A549 (cell line): ENCODE measurements at regions not wholly inside any gene's neighbourhood (a gene's known extent, or its start where the extent isn't known, plus 50 kb on each side); places are given as distances from the start of the nearest gene placed in this dataset.

Experiments
- ATAC-seq, 2 experiments: fragments of 200-7000 bp in 1 of 2; fragments of >200 bp in 1 of 2; cut with Nextera tagmentation in 1 of 2; cut with Tn5 transposase in 1 of 2; 3 replicates each; pipeline versions ENCODE4 v1.8.0 to v1.9.1; 2018 to 2020; ENCODE audit warnings: mild to moderate bottlenecking in 1 of 2, moderate library complexity in 1 of 2
- CTCF ChIA-PET: fragments of 300-600 bp; sonication (Branson Sonifier 250); formaldehyde crosslinking; extraction: SDS; loops from one replicate; lab custom pipeline; 2021; ENCODE audit warnings: antibody characterized with exemption, inconsistent platforms; lab: Yijun Ruan, JAX
- POLR2A ChIA-PET: fragments of 350-600 bp; formaldehyde crosslinking; extraction: SDS; loops from one replicate; lab custom pipeline; 2021; ENCODE audit warnings: antibody characterized with exemption, inconsistent platforms; lab: Yijun Ruan, JAX
- DNase-seq, 2 experiments: peaks; one replicate each; pipeline versions ENCODE4 v3.0.0 to v3.0.0-alpha.2; 2011 to 2016; ENCODE audit warnings: low read depth in 1 of 2, low spot score in 1 of 2
- FAIRE-seq: peaks from 2 replicates; lab custom pipeline; 2011; peaks lifted over from hg19 to GRCh38; lab: Jason Lieb, UNC
- H3K27ac ChIP-seq, 2 experiments: fragments of >200 bp; sonication (Bioruptor Twin); formaldehyde crosslinking; 3 replicates each; pipeline ENCODE4 v1.5.1; 2016 to 2017
- H3K4me1 ChIP-seq: fragments of >200 bp; sonication (Bioruptor Twin); formaldehyde crosslinking; 3 replicates; pipeline ENCODE4 v1.6.1; 2016
- H3K4me2 ChIP-seq: fragments of >200 bp; sonication (Bioruptor Twin); formaldehyde crosslinking; 3 replicates; pipeline ENCODE4 v1.6.1; 2016
- H3K4me3 ChIP-seq: fragments of >200 bp; sonication (Bioruptor Twin); formaldehyde crosslinking; 3 replicates; pipeline ENCODE4 v1.5.1; 2016
- H3K9me3 ChIP-seq: fragments of >200 bp; sonication (Bioruptor Twin); formaldehyde crosslinking; 3 replicates; pipeline ENCODE4 v1.6.1; 2016
- CBX2 ChIP-seq: fragments of 200-600 bp; sonication (generic); IDR thresholded peaks from 2 replicates; pipeline ENCODE4 v1.6.1; 2016; ENCODE audit warnings: low read depth, mild to moderate bottlenecking, borderline replicate concordance
- CEBPB ChIP-seq, 2 experiments: fragments of >200 bp in 1 of 2; sonication (Bioruptor Twin) in 1 of 2; formaldehyde crosslinking in 1 of 2; IDR thresholded peaks; 2 replicates each; pipeline ENCODE4 v1.6.1; 2012 to 2016
- CHD2 ChIP-seq: fragments of 150-350 bp; IDR thresholded peaks from 2 replicates; pipeline ENCODE4 v1.6.1; 2014; ENCODE audit warnings: low read length; ENCODE audit not compliant: partially characterized antibody
- CHD4 ChIP-seq: fragments of 200-600 bp; sonication (generic); IDR thresholded peaks from 2 replicates; pipeline ENCODE4 v1.6.1; 2016; ENCODE audit warnings: antibody characterized with exemption, mild to moderate bottlenecking, borderline replicate concordance
- CTCF ChIP-seq: fragments of >200 bp; sonication (Bioruptor Twin); formaldehyde crosslinking; IDR thresholded peaks from 3 replicates; pipeline ENCODE4 v1.5.1; 2016
- EP300 ChIP-seq, 2 experiments: fragments of >200 bp; sonication (Bioruptor Twin); formaldehyde crosslinking; IDR thresholded peaks; 2 replicates in 1 of 2; 3 replicates in 1 of 2; pipeline ENCODE4 v1.6.1; 2016 to 2017
- ESRRA ChIP-seq: fragments of 150-350 bp; IDR thresholded peaks from 2 replicates; pipeline ENCODE4 v1.6.1; 2014; ENCODE audit warnings: mild to moderate bottlenecking, low read length, borderline replicate concordance
- FOSB ChIP-seq: fragments of 250-450 bp; sonication (Bioruptor Pico); IDR thresholded peaks from 2 replicates; pipeline ENCODE4 v1.5.0; 2020; ENCODE audit warnings: mild to moderate bottlenecking, moderate library complexity
- HMGXB4 ChIP-seq: fragments of 250-450 bp; sonication (Bioruptor Pico); IDR thresholded peaks from 2 replicates; pipeline ENCODE4 v1.5.0; 2021; ENCODE audit warnings: mild to moderate bottlenecking, moderate library complexity, borderline replicate concordance
- HOXB5 ChIP-seq: fragments of 250-450 bp; sonication (Bioruptor Pico); IDR thresholded peaks from 2 replicates; pipeline ENCODE4 v1.5.0; 2020; ENCODE audit warnings: mild to moderate bottlenecking, moderate library complexity
- KDM1A ChIP-seq: fragments of 200-600 bp; sonication (generic); IDR thresholded peaks from 2 replicates; pipeline ENCODE4 v1.6.1; 2016; ENCODE audit warnings: low read depth, mild to moderate bottlenecking
- KDM5A ChIP-seq: fragments of 200-600 bp; sonication (generic); IDR thresholded peaks from 2 replicates; pipeline ENCODE4 v1.6.1; 2016; ENCODE audit warnings: antibody characterized with exemption, mild to moderate bottlenecking
- MAFK ChIP-seq: fragments of 450-650 bp; IDR thresholded peaks from 2 replicates; pipeline ENCODE4 v1.6.1; 2014; ENCODE audit not compliant: partially characterized antibody
- MAX ChIP-seq: IDR thresholded peaks from 2 replicates; pipeline ENCODE4 v1.6.1; 2012
- MAZ ChIP-seq: fragments of 150-350 bp; IDR thresholded peaks from 2 replicates; pipeline ENCODE4 v1.6.1; 2014; ENCODE audit warnings: antibody characterized with exemption, low read depth, low read length, borderline replicate concordance
- MYC ChIP-seq: IDR thresholded peaks from 2 replicates; pipeline ENCODE4 v1.6.1; 2012; ENCODE audit warnings: mild to moderate bottlenecking, inconsistent platforms, low read length, improper control_type of control experiment, borderline replicate concordance
- NPAS2 ChIP-seq: fragments of 250-450 bp; sonication (Bioruptor Pico); IDR thresholded peaks from 2 replicates; pipeline ENCODE4 v1.8.0; 2022; ENCODE audit warnings: mild to moderate bottlenecking, moderate library complexity, borderline replicate concordance
- NR3C1 ChIP-seq: fragments of >200 bp; sonication (Bioruptor Twin); formaldehyde crosslinking; IDR thresholded peaks from 3 replicates; pipeline ENCODE4 v1.6.1; 2017
- POLR2A ChIP-seq: IDR thresholded peaks from 2 replicates; pipeline ENCODE4 v1.6.1; 2012; ENCODE audit warnings: mild to moderate bottlenecking, low read length
- POLR2AphosphoS2 ChIP-seq: conservative IDR thresholded peaks from 2 replicates; pipeline ENCODE4 v1.6.1; 2012; ENCODE audit warnings: low read length, improper control_type of control experiment, inconsistent platforms
- RAD21 ChIP-seq, 2 experiments: fragments of >200 bp in 1 of 2; sonication (Bioruptor Twin) in 1 of 2; formaldehyde crosslinking in 1 of 2; IDR thresholded peaks in 1 of 2; conservative IDR thresholded peaks in 1 of 2; 2 replicates in 1 of 2; 3 replicates in 1 of 2; pipeline ENCODE4 v1.6.1; 2012 to 2018; ENCODE audit warnings: inconsistent platforms in 1 of 2
- REST ChIP-seq: fragments of 200-600 bp; sonication (generic); IDR thresholded peaks from 2 replicates; pipeline ENCODE4 v1.6.1; 2016; ENCODE audit warnings: antibody characterized with exemption, mild to moderate bottlenecking, moderate library complexity
- SREBF2 ChIP-seq: fragments of 450-650 bp; IDR thresholded peaks from 2 replicates; pipeline ENCODE4 v1.6.1; 2014; ENCODE audit warnings: mild to moderate bottlenecking, moderate library complexity
- TFCP2L1 ChIP-seq: fragments of 250-450 bp; sonication (Bioruptor Pico); IDR thresholded peaks from 2 replicates; pipeline ENCODE4 v1.5.0; 2021; ENCODE audit warnings: mild to moderate bottlenecking
- TP53 ChIP-seq: fragments of 250-450 bp; sonication (Bioruptor Pico); IDR thresholded peaks from 2 replicates; pipeline ENCODE4 v1.5.0; 2021; ENCODE audit warnings: mild to moderate bottlenecking, moderate library complexity
- USF2 ChIP-seq: fragments of 450-650 bp; IDR thresholded peaks from 2 replicates; pipeline ENCODE4 v1.6.1; 2014; ENCODE audit warnings: antibody characterized with exemption
- ZNF302 ChIP-seq: fragments of 250-450 bp; sonication (Bioruptor Pico); IDR thresholded peaks from 2 replicates; pipeline ENCODE4 v1.9.0; 2021; ENCODE audit warnings: inconsistent platforms, mild to moderate bottlenecking, moderate library complexity
- WGBS: methylation state at CpG from one replicate; pipeline ENCODE4 v1.1.6; 2017; ENCODE audit errors: missing lambda C conversion rate; 5-methylcytosine and 5-hydroxymethylcytosine counted together

GRCh38 chr11:134801570-134801969 is 389.5 kb upstream of the B3GAT1 start:
- POLR2A ChIA-PET, result no interaction called here
- WGBS, result 13% methylated on average over 3 of the region's 5 CpGs
- no peak for TF ChIP-seq CHD2
- TF ChIP-seq TFCP2L1, result no peak
- TF ChIP-seq USF2, result no peak
- no peak for TF ChIP-seq POLR2A
- no peak for TF ChIP-seq CEBPB (IDR thresholded peaks at IDR 0.05)
- TF ChIP-seq MAX, result no peak
- TF ChIP-seq MAFK, result no peak
- no peak for TF ChIP-seq POLR2AphosphoS2
- no peak for TF ChIP-seq KDM5A
- TF ChIP-seq FOSB (CRISPR knock-in tag), result no peak
- TF ChIP-seq EP300 (IDR thresholded peaks at IDR 0.05), result no peak
- no peak for TF ChIP-seq RAD21 (conservative IDR thresholded peaks at IDR 0.05 in 1 of 2, IDR thresholded peaks at IDR 0.05 in 1 of 2)
- TF ChIP-seq NPAS2, result no peak
- TF ChIP-seq NR3C1, result no peak
- no peak for TF ChIP-seq ESRRA
- TF ChIP-seq KDM1A, result no peak
- TF ChIP-seq ZNF302 (CRISPR knock-in tag), result no peak
- no peak for TF ChIP-seq MAZ
- TF ChIP-seq SREBF2, result no peak
- no peak for TF ChIP-seq REST
- TF ChIP-seq, all 56 proteins: peak for 0
- no peaks in the 10 kb centered on the region for H3K9me3 ChIP-seq
- no peak overlapping the region for H3K4me2 ChIP-seq
- DNase-seq (no peak), FAIRE-seq (no peak), ATAC-seq (no peak)
- CTCF ChIA-PET, result no interaction called here
- H3K4me1 ChIP-seq, result no peaks in the 10 kb centered on the region
- H3K27ac ChIP-seq, result no peak overlapping the region
- no peak overlapping the region for H3K4me3 ChIP-seq

GRCh38 chr11:134800826-134801225 is 388.8 kb upstream of the B3GAT1 start:
- Histone ChIP-seq H3K4me2 (no peak overlapping the region), H3K9me3 (no peaks in the 10 kb centered on the region), H3K4me1 (no peaks in the 10 kb centered on the region), H3K4me3 (no peak overlapping the region), H3K27ac (no peak overlapping the region)
- ATAC-seq (no peak), FAIRE-seq (no peak), DNase-seq (no peak)
- 68% methylated on average over 7 of the region's 11 CpGs for whole genome bisulfite sequencing
- CTCF ChIA-PET, result no interaction called here
- POLR2A ChIA-PET, result no interaction called here
- TF ChIP-seq HOXB5 (CRISPR knock-in tag) (no peak), FOSB (CRISPR knock-in tag) (no peak)

- FAIRE-seq (no peak), ATAC-seq (no peak), DNase-seq (no peak)
- ChIA-PET POLR2A (no interaction called here), CTCF (no interaction called here)
- Histone ChIP-seq H3K9me3 (no peaks in the 10 kb centered on the region), H3K4me2 (no peak overlapping the region), H3K4me1 (no peaks in the 10 kb centered on the region), H3K4me3 (no peak overlapping the region), H3K27ac (no peak overlapping the region)
- TF ChIP-seq CTCF (no peak), CBX2 (no peak), HMGXB4 (CRISPR knock-in tag) (no peak), KDM5A (no peak), EP300 (IDR thresholded peaks at IDR 0.05) (no peak), MYC (no peak), NPAS2 (no peak), TP53 (CRISPR knock-in tag) (no peak), CHD4 (no peak)
- WGBS, result 59% methylated on average over 14 of the region's 17 CpGs
These were observed 388.1 kb upstream of the B3GAT1 start for GRCh38 chr11:134800130-134800529.
